ENCODE measurements at regions not wholly inside any gene's neighbourhood (a gene's known extent, or its start where the extent isn't known, plus 50 kb on each side); places are given as distances from the start of the nearest gene placed in this dataset.

DNA sequence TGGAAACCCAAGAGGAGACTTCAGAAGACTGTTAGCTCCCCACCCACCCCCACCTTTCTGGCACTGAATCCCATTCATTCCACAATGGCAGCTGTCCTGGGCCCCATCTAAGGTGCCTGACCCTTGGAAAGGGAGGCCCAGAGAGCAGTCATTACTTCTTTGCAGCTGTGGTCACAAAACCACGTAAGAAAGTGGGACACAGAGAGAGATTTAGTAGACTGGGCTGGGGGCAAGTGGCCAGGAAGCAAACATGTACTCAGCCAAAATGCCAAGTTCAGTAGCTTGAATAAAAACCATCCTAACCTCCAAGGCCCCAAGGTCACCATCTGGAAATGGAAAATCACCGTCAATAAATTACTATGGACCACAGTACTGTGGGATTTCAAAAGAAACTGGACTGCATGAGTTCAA is 381.4 kb downstream of the TNS1 start:
- TF ChIP-seq, protein P1, sequence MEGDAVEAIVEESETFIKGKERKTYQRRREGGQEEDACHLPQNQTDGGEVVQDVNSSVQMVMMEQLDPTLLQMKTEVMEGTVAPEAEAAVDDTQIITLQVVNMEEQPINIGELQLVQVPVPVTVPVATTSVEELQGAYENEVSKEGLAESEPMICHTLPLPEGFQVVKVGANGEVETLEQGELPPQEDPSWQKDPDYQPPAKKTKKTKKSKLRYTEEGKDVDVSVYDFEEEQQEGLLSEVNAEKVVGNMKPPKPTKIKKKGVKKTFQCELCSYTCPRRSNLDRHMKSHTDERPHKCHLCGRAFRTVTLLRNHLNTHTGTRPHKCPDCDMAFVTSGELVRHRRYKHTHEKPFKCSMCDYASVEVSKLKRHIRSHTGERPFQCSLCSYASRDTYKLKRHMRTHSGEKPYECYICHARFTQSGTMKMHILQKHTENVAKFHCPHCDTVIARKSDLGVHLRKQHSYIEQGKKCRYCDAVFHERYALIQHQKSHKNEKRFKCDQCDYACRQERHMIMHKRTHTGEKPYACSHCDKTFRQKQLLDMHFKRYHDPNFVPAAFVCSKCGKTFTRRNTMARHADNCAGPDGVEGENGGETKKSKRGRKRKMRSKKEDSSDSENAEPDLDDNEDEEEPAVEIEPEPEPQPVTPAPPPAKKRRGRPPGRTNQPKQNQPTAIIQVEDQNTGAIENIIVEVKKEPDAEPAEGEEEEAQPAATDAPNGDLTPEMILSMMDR (IDR thresholded peaks at IDR 0.05) = no peak
- TF ChIP-seq POLR2A (IDR thresholded peaks at IDR 0.05) = no peak
- TF ChIP-seq POLR2AphosphoS5 (IDR thresholded peaks at IDR 0.05) = no peak

All from prostate gland (tissue), 2 donors.